Esophagus (tissue), 2 donors: ENCODE measurements at regions not wholly inside any gene's neighbourhood (a gene's known extent, or its start where the extent isn't known, plus 50 kb on each side); places are given as distances from the start of the nearest gene placed in this dataset.

Experiments
- H3K27ac ChIP-seq, 2 donors: one replicate each; pipeline ENCODE4 v1.5.1; 2013; ENCODE audit warnings: low read depth in 2 of 2, mild to moderate bottlenecking in 2 of 2, inconsistent platforms in 1 of 2, low read length in 1 of 2, moderate library complexity in 1 of 2
- H3K27me3 ChIP-seq, 2 donors: one replicate each; pipeline ENCODE4 v1.6.1; 2013; ENCODE audit warnings: low read length in 2 of 2, control low read depth in 1 of 2, mild to moderate bottlenecking in 1 of 2; ENCODE audit not compliant: insufficient read depth in 2 of 2, control insufficient read depth in 1 of 2
- H3K36me3 ChIP-seq, 2 donors: one replicate each; pipeline ENCODE4 v1.6.1; 2013; ENCODE audit warnings: low read length in 1 of 2; ENCODE audit not compliant: control insufficient read depth in 2 of 2, insufficient read depth in 2 of 2
- H3K4me1 ChIP-seq, 2 donors: one replicate each; pipeline ENCODE4 v1.6.1; 2013; ENCODE audit warnings: low read length in 1 of 2; ENCODE audit not compliant: control insufficient read depth in 2 of 2, insufficient read depth in 2 of 2
- H3K4me3 ChIP-seq, 2 donors: one replicate each; pipeline ENCODE4 v1.5.1; 2013; ENCODE audit warnings: low read length in 2 of 2, mild to moderate bottlenecking in 2 of 2, low read depth in 1 of 2, moderate library complexity in 1 of 2
- H3K9me3 ChIP-seq, 2 donors: one replicate each; pipeline ENCODE4 v1.6.1; 2013; ENCODE audit warnings: mild to moderate bottlenecking in 2 of 2, low read depth in 1 of 2, low read length in 1 of 2, moderate library complexity in 1 of 2; ENCODE audit not compliant: control insufficient read depth in 2 of 2, insufficient read depth in 1 of 2
- WGBS, 2 donors: extraction: QIAGEN DNeasy Blood & Tissue Kit; methylation state at CpG; one replicate each; pipeline ENCODE4 v1.1.7; 2013; 5-methylcytosine and 5-hydroxymethylcytosine counted together
- donor health status: healthy with polysubstance abuse.
- donor health status: Bipolar disorder and iron deficiency.

DNA sequence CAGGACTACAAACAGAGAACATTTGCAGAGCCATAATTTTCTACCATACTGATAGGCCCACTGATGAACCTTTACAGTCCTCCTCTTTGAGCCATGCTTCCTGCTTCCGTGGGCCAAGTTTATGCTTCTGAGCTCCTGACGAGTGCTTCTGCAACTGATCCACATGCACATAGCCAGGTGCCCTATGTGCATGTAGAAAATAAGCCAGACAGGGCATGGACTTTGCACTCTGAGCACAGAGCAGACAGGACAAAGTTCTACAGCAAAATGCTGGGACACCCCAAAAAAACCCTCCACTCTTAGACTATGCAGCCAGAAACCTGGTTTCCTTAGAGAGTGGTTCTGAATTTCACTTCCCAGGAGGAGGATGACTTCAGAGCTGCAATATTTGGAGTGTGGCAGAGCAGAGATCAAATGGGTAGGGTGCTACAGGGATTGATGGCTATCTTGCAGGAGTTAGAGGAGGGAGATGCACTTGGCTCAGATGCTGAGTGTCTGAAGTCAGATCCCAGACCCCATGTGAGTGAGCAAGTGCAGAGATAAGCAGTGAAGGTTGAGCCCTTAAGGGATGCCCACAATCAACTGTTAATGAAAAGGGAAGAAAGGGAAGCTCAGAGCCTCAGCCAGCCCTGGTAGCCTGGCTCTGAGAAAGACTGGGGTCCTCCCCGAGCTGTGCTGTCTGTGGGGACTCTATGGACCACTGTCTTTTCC, 230.9 kb downstream of the DUSP10 start:
- Histone ChIP-seq H3K27ac (no peak overlapping the region), H3K36me3 (no peaks in the 10 kb centered on the region), H3K4me3 (no peak overlapping the region), H3K4me1 (no peaks in the 10 kb centered on the region), H3K9me3 (no peaks in the 10 kb centered on the region), H3K27me3 (no peaks in the 10 kb centered on the region)
- 53 to 68% methylated on average over 3 of the region's 3 CpGs for WGBS, 2 donors

DNA sequence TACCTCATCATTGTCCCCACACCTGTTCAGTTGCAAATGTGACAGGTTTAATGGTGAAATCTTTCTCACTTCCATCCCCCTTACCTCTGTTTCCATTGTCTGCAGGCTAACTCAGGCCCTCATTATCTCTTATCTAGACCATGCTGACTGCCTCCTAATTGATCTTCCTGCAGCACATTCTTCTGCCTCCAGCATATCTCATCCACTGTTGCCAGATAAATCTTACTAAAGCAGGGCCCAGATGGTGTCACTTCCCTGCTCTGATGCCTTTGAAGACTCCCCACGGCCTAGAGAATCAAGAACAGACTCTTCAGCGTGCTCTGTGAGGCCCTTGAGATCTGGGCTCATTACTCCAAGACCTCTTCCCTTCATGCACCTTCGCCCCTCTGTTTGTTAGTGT, 230.1 kb downstream of the DUSP10 start:
- H3K36me3 ChIP-seq = no peaks in the 10 kb centered on the region
- H3K27ac ChIP-seq = no peak overlapping the region
- no peaks in the 10 kb centered on the region for H3K27me3 ChIP-seq
- no peak overlapping the region for H3K4me3 ChIP-seq
- 46 to 51% methylated on average over 3 of the region's 3 CpGs for WGBS, 2 donors
- no peaks in the 10 kb centered on the region for H3K4me1 ChIP-seq
- H3K9me3 ChIP-seq = no peaks in the 10 kb centered on the region

DNA sequence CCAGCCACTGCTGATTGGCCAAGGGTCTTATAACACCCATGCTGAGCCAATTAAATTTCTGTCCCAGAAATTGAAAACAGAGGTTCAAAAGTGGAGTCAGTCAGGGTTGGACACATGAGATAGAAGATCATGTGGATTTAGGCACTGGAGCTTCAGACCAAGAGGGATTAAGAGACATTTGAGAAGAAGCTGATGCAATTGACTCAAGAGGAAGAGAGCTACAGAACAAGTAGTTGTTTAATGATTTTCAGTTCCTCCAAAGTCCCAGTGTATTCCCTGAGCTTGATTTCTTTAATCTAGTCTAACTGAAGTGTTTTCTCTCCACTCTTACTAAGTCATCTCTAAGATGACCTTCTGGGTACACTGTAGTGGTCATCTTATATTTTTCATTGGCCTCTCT, 227.1 kb downstream of the DUSP10 start:
- no peaks in the 10 kb centered on the region for H3K36me3 ChIP-seq
- no peak overlapping the region for H3K4me3 ChIP-seq
- H3K4me1 ChIP-seq = no peaks in the 10 kb centered on the region
- H3K27ac ChIP-seq = no peak overlapping the region
- no peaks in the 10 kb centered on the region for H3K9me3 ChIP-seq
- H3K27me3 ChIP-seq = no peaks in the 10 kb centered on the region

DNA sequence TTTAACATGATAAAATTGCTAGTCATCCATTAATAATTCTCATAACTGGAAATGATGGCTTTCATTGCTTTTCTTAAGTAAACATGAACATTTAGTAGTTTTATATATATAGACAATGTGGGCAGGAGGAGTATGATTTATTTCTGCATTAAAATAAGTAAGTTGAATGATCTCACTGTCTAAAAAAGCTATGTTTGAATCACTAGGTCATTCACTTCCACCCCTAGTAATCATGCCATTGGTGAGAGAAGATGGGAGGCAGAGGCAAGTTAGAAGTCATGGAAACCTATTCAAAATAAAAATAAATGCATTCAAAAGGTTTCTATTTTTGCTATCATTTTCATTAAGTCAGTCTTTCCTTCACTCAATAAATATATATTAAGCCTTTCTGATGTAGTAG, 226.4 kb downstream of the DUSP10 start:
- H3K9me3 ChIP-seq = no peaks in the 10 kb centered on the region

DNA sequence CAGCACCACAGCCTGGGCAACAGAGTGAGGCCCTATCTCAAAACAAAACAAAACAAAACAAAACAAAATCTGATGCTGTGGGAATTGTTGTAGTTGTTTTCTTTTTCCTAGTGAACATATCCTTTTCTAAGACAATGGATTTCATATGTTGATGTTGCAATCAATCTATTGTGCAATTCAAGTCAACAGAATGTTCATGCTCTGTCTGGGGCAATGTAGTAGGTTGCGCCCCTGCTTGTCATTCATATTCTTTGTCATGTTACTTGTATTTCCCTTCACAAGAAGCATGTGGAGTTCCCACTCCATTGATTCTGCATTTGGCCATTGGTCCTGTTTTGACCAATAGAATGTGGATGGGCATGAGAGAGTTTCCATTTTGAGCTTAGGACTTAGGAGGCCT, 223.9 kb downstream of the DUSP10 start:
- H3K4me3 ChIP-seq = no peak overlapping the region
- H3K36me3 ChIP-seq = no peaks in the 10 kb centered on the region
- no peaks in the 10 kb centered on the region for H3K27me3 ChIP-seq
- no peaks in the 10 kb centered on the region for H3K4me1 ChIP-seq
- 83 to 85% methylated on average over 1 of the region's 1 CpG for WGBS, 2 donors
- H3K27ac ChIP-seq = no peak overlapping the region
- H3K9me3 ChIP-seq = no peaks in the 10 kb centered on the region

More for the DNA sequence above, 226.4 kb downstream of the DUSP10 start:
- no peak overlapping the region for H3K4me3 ChIP-seq
- H3K27me3 ChIP-seq = no peaks in the 10 kb centered on the region
- H3K4me1 ChIP-seq = no peaks in the 10 kb centered on the region
- H3K27ac ChIP-seq = no peak overlapping the region
- no peaks in the 10 kb centered on the region for H3K36me3 ChIP-seq

DNA sequence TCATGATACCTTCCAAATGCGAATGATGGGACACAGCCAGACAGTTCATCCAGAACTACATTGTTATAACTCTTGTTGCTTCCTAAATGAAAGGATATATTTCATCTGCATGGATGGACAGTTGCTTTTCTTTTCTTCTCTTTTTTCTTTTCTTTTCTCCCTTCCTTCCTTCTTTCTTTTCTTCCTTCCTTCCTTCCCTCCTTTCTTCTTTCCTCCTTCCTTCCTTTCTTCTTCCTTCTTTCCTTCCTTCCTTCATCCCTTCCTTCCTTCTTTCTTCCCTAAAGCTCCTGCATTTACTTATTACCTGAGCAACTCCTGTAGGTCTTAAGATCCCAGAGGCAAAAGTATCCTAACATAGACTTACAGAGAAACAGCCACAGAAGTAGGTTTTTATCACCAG, 221.6 kb downstream of the DUSP10 start:
- 80 to 81% methylated on average over 1 of the region's 1 CpG for WGBS, 2 donors
- Histone ChIP-seq H3K36me3 (no peaks in the 10 kb centered on the region), H3K27ac (no peak overlapping the region), H3K27me3 (no peaks in the 10 kb centered on the region), H3K4me1 (no peaks in the 10 kb centered on the region), H3K9me3 (no peaks in the 10 kb centered on the region), H3K4me3 (no peak overlapping the region)

DNA sequence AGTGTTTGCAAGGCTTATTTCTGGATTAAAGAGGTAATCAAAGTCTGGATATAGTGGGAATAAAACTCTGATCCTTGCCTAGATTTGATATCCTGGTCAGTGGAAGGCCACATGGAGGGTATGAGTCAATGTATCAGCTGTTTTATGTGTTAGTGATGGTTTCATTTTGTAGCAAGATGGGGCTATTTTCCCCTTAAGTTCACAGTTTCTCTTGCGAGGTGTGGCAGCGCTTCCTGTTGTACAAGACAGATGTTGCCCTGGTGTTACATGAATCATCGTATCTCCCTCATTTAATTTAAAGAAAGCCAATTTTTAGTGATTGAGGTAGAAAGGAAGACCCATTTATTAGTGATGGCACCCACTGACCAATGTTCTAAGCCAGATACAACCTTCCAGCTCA, 220.2 kb downstream of the DUSP10 start:
- H3K4me1 ChIP-seq = no peaks in the 10 kb centered on the region
- no peaks in the 10 kb centered on the region for H3K36me3 ChIP-seq
- no peaks in the 10 kb centered on the region for H3K27me3 ChIP-seq
- H3K27ac ChIP-seq = no peak overlapping the region
- H3K9me3 ChIP-seq = no peaks in the 10 kb centered on the region
- WGBS, 2 donors = 86 to 93% methylated on average over 3 of the region's 3 CpGs
- H3K4me3 ChIP-seq = no peak overlapping the region

DNA sequence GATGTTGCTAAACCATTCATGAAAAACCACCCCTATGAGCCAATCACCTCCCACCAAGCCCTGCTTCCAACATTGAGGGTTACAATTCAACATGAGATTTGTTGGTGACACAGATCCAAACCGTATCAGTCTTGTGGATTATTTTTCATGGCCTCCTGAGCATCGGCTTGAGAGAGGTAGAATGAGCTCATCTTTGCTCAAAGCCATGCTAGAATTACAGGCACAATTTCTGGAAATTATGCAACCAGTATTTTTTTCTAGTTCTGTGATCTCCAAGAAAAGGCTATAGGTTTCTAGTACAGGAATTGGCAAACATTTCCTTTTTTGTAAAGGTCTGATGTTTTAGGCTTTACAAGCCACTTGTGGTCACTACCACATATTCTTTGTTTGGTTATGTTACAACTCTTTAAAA, 219.4 kb downstream of the DUSP10 start:
- Histone ChIP-seq H3K36me3 (no peaks in the 10 kb centered on the region), H3K4me1 (no peaks in the 10 kb centered on the region), H3K27me3 (no peaks in the 10 kb centered on the region), H3K4me3 (no peak overlapping the region), H3K27ac (no peak overlapping the region), H3K9me3 (no peaks in the 10 kb centered on the region)
- 60 to 82% methylated on average over 2 of the region's 2 CpGs for WGBS, 2 donors

DNA sequence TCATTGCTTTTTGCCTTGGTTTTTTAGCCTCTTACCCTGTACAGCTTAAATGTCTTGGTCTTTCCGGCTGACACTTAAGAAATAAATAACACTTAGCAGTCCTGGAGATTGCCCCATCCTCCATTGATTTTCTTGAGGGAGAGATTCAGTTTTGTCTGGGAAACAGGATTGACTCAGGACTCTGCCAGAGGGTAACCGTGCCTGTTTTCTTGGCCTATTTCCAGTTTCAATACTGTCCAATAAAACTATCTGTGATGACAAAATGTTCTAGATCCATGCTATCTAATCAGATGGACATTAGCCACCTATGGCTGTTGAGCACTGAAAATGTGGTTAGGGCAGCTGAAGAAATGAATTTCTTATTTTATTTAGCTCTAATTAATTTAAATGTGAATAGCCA, 216.1 kb downstream of the DUSP10 start:
- H3K27me3 ChIP-seq = no peaks in the 10 kb centered on the region
- H3K4me1 ChIP-seq = no peaks in the 10 kb centered on the region
- no peak overlapping the region for H3K27ac ChIP-seq
- no peaks in the 10 kb centered on the region for H3K36me3 ChIP-seq
- H3K9me3 ChIP-seq = no peaks in the 10 kb centered on the region
- 57 to 62% methylated on average over 2 of the region's 2 CpGs for WGBS, 2 donors
- H3K4me3 ChIP-seq = no peak overlapping the region

DNA sequence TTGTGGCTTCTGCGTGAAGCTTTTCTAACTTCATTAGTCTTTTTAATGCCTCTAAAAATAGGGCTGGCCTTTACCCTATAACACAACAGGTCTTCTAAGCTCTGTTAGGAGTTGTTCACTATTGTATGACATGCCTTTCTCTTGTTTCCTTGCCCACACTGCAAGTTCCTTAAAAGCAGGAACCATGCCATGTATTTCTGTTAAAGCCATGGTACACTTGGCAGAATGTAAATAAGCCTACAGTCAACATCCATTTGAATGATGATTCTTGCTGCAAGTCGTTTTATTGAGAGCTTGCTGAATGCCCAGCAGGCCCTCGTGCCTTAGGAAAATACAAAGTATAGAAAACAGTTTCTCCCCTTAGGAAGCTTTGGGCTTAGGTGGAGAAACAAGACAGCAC, 214.6 kb downstream of the DUSP10 start:
- Histone ChIP-seq H3K4me3 (no peak overlapping the region), H3K27ac (no peak overlapping the region), H3K4me1 (no peaks in the 10 kb centered on the region), H3K36me3 (no peaks in the 10 kb centered on the region), H3K9me3 (no peaks in the 10 kb centered on the region), H3K27me3 (no peaks in the 10 kb centered on the region)
- 40 to 47% methylated on average over 3 of the region's 3 CpGs for WGBS, 2 donors
